ENCODE measurements at regions not wholly inside any gene's neighbourhood (a gene's known extent, or its start where the extent isn't known, plus 50 kb on each side); places are given as distances from the start of the nearest gene placed in this dataset.

- no peak overlapping the region for H3K27ac ChIP-seq (ENCODE audit: low read length)
- H3K4me3 ChIP-seq (ENCODE audit: low read depth in 1 of 2, low read length in 2 of 2), result no peak overlapping the region
- H3K4me1 ChIP-seq (ENCODE audit: insufficient read depth, low read length), result no peaks in the 10 kb centered on the region
- H3K9me3 ChIP-seq (ENCODE audit: insufficient read depth, low read length, severe bottlenecking), result no peaks in the 10 kb centered on the region
- no peak overlapping the region for H2AFZ ChIP-seq (ENCODE audit: low read depth, low read length)
- H3K27me3 ChIP-seq (ENCODE audit: insufficient read depth, low read length, poor library complexity), result no peaks in the 10 kb centered on the region
- H3K79me2 ChIP-seq (ENCODE audit: insufficient read depth, low read length), result no peaks in the 10 kb centered on the region
- TF ChIP-seq EZH2 (IDR thresholded peaks at IDR 0.05; ENCODE audit: borderline replicate concordance, low read depth, low read length, severe bottlenecking) (no peak), CTCF (IDR thresholded peaks at IDR 0.05; ENCODE audit: borderline replicate concordance, extremely low read depth, low read length, poor library complexity, severe bottlenecking) (no peak)
- H3K36me3 ChIP-seq (ENCODE audit: insufficient read depth, low read length), result no peaks in the 10 kb centered on the region
- ATAC-seq (ENCODE audit: insufficient read depth, low read depth) (no peak), DNase-seq (no peak)
- H3K9ac ChIP-seq (ENCODE audit: low read depth, low read length), result no peak overlapping the region
- no peak overlapping the region for H3K4me2 ChIP-seq (ENCODE audit: insufficient read depth, low read length)
- H4K20me1 ChIP-seq (ENCODE audit: insufficient read depth, low read length), result no peaks in the 10 kb centered on the region
These were observed 513.6 kb downstream of the ANXA1 start for GRCh38 chr9:73665253-73665652.

DNA sequence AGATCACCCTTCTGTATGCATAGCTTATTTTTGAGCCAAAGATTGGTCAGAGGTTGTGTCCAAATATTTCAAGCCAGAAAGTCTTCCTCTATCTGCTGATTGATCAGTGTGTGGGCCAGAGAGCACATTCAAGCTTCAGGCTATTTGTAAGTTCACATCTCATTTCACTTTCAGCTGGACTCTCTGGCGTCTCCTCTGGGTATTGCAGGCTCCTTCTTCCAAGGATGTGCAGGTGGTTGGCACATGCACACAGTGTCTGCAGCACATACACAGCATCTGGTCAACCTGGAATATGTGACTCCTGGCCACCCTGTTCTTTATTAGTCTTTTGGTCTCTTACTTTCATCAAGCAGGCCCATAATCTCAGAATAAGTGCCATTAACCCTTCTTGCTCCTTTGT lies 516.1 kb downstream of the ANXA1 start:
- Histone ChIP-seq H3K4me3 (ENCODE audit: low read depth in 1 of 2, low read length in 2 of 2) (no peak overlapping the region), H3K27me3 (ENCODE audit: insufficient read depth, low read length, poor library complexity) (no peaks in the 10 kb centered on the region), H3K4me2 (ENCODE audit: insufficient read depth, low read length) (no peak overlapping the region), H3K9me3 (ENCODE audit: insufficient read depth, low read length, severe bottlenecking) (no peaks in the 10 kb centered on the region), H3K4me1 (ENCODE audit: insufficient read depth, low read length) (no peaks in the 10 kb centered on the region), H2AFZ (ENCODE audit: low read depth, low read length) (no peak overlapping the region), H3K9ac (ENCODE audit: low read depth, low read length) (no peak overlapping the region), H3K79me2 (ENCODE audit: insufficient read depth, low read length) (no peaks in the 10 kb centered on the region), H3K36me3 (ENCODE audit: insufficient read depth, low read length) (no peaks in the 10 kb centered on the region), H4K20me1 (ENCODE audit: insufficient read depth, low read length) (no peaks in the 10 kb centered on the region), H3K27ac (ENCODE audit: low read length) (no peak overlapping the region)
- no peak for ATAC-seq (ENCODE audit: insufficient read depth, low read depth)
- no peak for DNase-seq
- TF ChIP-seq EZH2 (IDR thresholded peaks at IDR 0.05; ENCODE audit: borderline replicate concordance, low read depth, low read length, severe bottlenecking) (no peak), CTCF (IDR thresholded peaks at IDR 0.05; ENCODE audit: borderline replicate concordance, extremely low read depth, low read length, poor library complexity, severe bottlenecking) (no peak)

DNA sequence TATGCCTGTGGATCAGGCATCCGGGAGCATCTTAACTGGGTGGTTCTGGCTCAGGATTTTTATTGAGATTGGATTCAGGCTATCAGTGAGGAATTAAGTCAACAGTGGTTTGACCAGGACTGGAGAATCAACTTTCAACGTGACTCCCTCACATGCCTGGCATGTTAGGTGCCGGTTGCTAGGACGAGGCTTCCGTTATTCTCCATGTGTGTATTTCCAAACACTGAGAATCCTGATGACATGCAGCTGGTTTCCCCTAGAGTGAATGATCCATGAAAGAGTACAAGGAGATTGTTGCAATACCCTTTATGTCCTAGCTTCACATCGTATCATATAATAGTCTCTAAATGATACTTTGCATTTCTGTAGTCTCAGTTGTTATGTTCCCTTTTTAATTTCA lies 529.2 kb downstream of the ANXA1 start:
- Histone ChIP-seq H3K4me3 (ENCODE audit: low read depth in 1 of 2, low read length in 2 of 2) (no peak overlapping the region), H3K4me2 (ENCODE audit: insufficient read depth, low read length) (no peak overlapping the region), H3K27me3 (ENCODE audit: insufficient read depth, low read length, poor library complexity) (no peaks in the 10 kb centered on the region), H3K79me2 (ENCODE audit: insufficient read depth, low read length) (no peaks in the 10 kb centered on the region), H3K4me1 (ENCODE audit: insufficient read depth, low read length) (no peaks in the 10 kb centered on the region), H3K9ac (ENCODE audit: low read depth, low read length) (no peak overlapping the region), H3K9me3 (ENCODE audit: insufficient read depth, low read length, severe bottlenecking) (peaks cover 17% of the 10 kb centered on the region), H3K27ac (ENCODE audit: low read length) (no peak overlapping the region), H4K20me1 (ENCODE audit: insufficient read depth, low read length) (no peaks in the 10 kb centered on the region), H3K36me3 (ENCODE audit: insufficient read depth, low read length) (no peaks in the 10 kb centered on the region), H2AFZ (ENCODE audit: low read depth, low read length) (no peak overlapping the region)
- no peak for DNase-seq
- TF ChIP-seq CTCF (IDR thresholded peaks at IDR 0.05; ENCODE audit: borderline replicate concordance, extremely low read depth, low read length, poor library complexity, severe bottlenecking), result no peak
- TF ChIP-seq EZH2 (IDR thresholded peaks at IDR 0.05; ENCODE audit: borderline replicate concordance, low read depth, low read length, severe bottlenecking), result no peak
- ATAC-seq (ENCODE audit: insufficient read depth, low read depth), result no peak

DNA sequence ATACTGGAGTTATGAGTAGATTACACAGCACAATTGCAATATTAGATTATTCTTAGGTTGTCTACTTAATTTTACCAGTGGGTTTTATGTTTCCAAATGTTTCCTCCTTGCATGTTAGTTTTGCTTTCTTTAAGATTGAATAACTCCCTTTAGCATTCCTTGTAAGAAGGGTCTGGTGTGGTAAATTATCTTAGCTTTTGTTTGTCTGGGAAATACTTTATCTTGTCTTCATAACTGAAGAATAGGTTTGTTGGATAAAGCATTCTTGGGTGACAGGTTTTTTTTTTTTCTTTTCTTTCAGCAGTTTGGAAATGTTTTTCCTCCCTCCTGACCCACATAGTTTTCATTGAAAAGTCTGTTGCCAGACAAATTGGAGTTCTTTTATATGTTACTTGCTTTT lies 531.1 kb downstream of the ANXA1 start:
- Histone ChIP-seq H4K20me1 (ENCODE audit: insufficient read depth, low read length) (no peaks in the 10 kb centered on the region), H3K4me1 (ENCODE audit: insufficient read depth, low read length) (no peaks in the 10 kb centered on the region), H3K27me3 (ENCODE audit: insufficient read depth, low read length, poor library complexity) (no peaks in the 10 kb centered on the region), H3K79me2 (ENCODE audit: insufficient read depth, low read length) (no peaks in the 10 kb centered on the region), H3K9ac (ENCODE audit: low read depth, low read length) (no peak overlapping the region), H3K4me3 (ENCODE audit: low read depth in 1 of 2, low read length in 2 of 2) (no peak overlapping the region), H3K36me3 (ENCODE audit: insufficient read depth, low read length) (no peaks in the 10 kb centered on the region), H2AFZ (ENCODE audit: low read depth, low read length) (no peak overlapping the region), H3K4me2 (ENCODE audit: insufficient read depth, low read length) (no peak overlapping the region), H3K9me3 (ENCODE audit: insufficient read depth, low read length, severe bottlenecking) (peaks cover 17% of the 10 kb centered on the region), H3K27ac (ENCODE audit: low read length) (no peak overlapping the region)
- ATAC-seq (ENCODE audit: insufficient read depth, low read depth), result no peak
- no peak for TF ChIP-seq EZH2 (IDR thresholded peaks at IDR 0.05; ENCODE audit: borderline replicate concordance, low read depth, low read length, severe bottlenecking)
- no peak for TF ChIP-seq CTCF (IDR thresholded peaks at IDR 0.05; ENCODE audit: borderline replicate concordance, extremely low read depth, low read length, poor library complexity, severe bottlenecking)
- DNase-seq, result no peak
